ENCODE measurements at regions not wholly inside any gene's neighbourhood (a gene's known extent, or its start where the extent isn't known, plus 50 kb on each side); places are given as distances from the start of the nearest gene placed in this dataset.

- TF ChIP-seq POLR2A (IDR thresholded peaks at IDR 0.05): no peak
- TF ChIP-seq, protein P1, sequence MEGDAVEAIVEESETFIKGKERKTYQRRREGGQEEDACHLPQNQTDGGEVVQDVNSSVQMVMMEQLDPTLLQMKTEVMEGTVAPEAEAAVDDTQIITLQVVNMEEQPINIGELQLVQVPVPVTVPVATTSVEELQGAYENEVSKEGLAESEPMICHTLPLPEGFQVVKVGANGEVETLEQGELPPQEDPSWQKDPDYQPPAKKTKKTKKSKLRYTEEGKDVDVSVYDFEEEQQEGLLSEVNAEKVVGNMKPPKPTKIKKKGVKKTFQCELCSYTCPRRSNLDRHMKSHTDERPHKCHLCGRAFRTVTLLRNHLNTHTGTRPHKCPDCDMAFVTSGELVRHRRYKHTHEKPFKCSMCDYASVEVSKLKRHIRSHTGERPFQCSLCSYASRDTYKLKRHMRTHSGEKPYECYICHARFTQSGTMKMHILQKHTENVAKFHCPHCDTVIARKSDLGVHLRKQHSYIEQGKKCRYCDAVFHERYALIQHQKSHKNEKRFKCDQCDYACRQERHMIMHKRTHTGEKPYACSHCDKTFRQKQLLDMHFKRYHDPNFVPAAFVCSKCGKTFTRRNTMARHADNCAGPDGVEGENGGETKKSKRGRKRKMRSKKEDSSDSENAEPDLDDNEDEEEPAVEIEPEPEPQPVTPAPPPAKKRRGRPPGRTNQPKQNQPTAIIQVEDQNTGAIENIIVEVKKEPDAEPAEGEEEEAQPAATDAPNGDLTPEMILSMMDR (IDR thresholded peaks at IDR 0.05): no peak
Observed at GRCh38 chr19:28929006-28929405, 283.9 kb downstream of the UQCRFS1 start.

All from heart left ventricle (tissue), 13 donors.